GM12891 (cell line): ENCODE measurements at regions not wholly inside any gene's neighbourhood (a gene's known extent, or its start where the extent isn't known, plus 50 kb on each side); places are given as distances from the start of the nearest gene placed in this dataset.

Experiments
- POLR2A ChIP-seq: IDR thresholded peaks from 2 replicates; pipeline ENCODE4 v1.6.1; 2011; ENCODE audit warnings: low read depth, low read length, control low read depth
- POLR2AphosphoS5 ChIP-seq: IDR thresholded peaks from 2 replicates; pipeline ENCODE4 v1.6.1; 2011; ENCODE audit warnings: low read depth, low read length, control low read depth

- TF ChIP-seq POLR2AphosphoS5 = no peak
- no peak for TF ChIP-seq POLR2A
These were observed 1100.6 kb upstream of the RBFOX1 start for GRCh38 chr16:6232056-6232455.
